ENCODE measurements at regions not wholly inside any gene's neighbourhood (a gene's known extent, or its start where the extent isn't known, plus 50 kb on each side); places are given as distances from the start of the nearest gene placed in this dataset.

GRCh38 chr2:16257322-16258028 lies 317.1 kb downstream of the MYCN start:
- no peak for TF ChIP-seq CTCF (IDR thresholded peaks at IDR 0.05; ENCODE audit: low read depth, low read length, missing control alignments)
- no peak overlapping the region for H3K4me3 ChIP-seq (ENCODE audit: low read depth, low read length)
- DNase-seq (ENCODE audit: low read depth): no peak

DNA sequence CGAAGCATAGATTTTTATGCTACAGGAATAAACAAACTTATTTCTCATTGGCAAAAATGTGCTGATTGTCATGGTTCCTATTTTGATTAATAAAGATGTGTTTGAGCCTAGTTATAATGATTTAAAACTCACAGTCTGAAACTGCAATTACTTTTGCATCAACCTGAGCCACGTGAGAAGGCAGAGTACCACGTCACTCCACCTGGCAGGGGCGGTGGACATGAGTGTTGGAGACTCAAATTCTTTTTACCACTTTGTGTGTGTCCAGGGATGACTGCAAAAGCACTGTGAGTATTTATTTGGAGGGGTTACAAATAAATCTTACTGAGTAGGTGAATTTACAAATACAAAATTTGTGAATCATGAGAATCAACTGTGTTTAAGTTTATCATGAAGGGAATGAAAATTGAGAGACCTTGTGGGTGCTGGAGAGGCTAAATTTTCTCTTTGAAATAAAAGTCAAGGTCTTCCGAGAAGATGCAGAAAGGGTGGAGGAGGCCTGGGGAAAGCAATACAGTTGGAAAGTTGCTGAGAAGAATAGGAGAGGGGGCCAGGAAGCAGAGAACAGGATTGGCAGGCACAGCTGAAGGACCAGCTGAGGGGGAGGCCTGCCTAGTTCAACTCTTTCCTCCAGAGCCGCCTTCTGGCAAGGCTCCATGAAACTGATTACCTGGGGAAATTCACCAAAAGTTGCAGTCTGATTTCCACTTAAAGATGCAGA lies 316.4 kb downstream of the MYCN start:
- no peak overlapping the region for H3K4me3 ChIP-seq (ENCODE audit: low read depth, low read length)
- TF ChIP-seq CTCF (IDR thresholded peaks at IDR 0.05; ENCODE audit: low read depth, low read length, missing control alignments): no peak
- no peak for DNase-seq (ENCODE audit: low read depth)

GRCh38 chr2:16255120-16255519 lies 314.8 kb downstream of the MYCN start:
- no peak for TF ChIP-seq CTCF (IDR thresholded peaks at IDR 0.05; ENCODE audit: low read depth, low read length, missing control alignments)
- no peak for DNase-seq (ENCODE audit: low read depth)
- no peak overlapping the region for H3K4me3 ChIP-seq (ENCODE audit: low read depth, low read length)

DNA sequence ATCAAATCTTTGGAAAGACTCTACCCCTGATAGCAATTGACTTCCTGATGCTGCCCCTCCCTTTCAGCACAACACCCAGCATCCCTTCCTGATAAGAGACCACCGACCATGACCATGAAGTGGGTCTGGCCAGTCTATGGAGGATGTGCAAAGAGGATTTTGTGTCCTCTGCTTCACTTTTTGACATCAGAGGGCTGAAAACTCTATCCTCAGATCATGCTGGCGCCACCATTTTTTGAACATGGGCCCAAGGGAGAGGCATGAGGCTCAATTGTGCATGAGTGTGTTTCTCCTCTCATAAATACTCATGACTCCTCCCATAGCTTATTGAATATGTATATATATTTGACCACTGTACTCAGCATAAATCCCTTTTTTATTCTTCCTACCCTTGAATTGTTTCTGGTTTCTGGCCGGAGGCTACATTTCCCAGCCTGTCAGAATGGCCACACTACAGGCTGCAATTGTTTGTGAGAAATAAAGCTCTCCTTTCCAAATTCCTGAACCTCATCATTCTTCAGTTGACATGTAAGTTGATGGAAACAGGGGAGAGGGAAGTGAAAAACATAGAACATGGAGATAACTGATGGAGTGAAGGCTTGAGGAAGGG lies 314.1 kb downstream of the MYCN start:
- no peak for TF ChIP-seq CTCF (IDR thresholded peaks at IDR 0.05; ENCODE audit: low read depth, low read length, missing control alignments)
- DNase-seq (ENCODE audit: low read depth): no peak
- no peak overlapping the region for H3K4me3 ChIP-seq (ENCODE audit: low read depth, low read length)

GRCh38 chr2:16253291-16253690 lies 312.9 kb downstream of the MYCN start:
- TF ChIP-seq CTCF (IDR thresholded peaks at IDR 0.05; ENCODE audit: low read depth, low read length, missing control alignments): no peak
- DNase-seq (ENCODE audit: low read depth): no peak
- H3K4me3 ChIP-seq (ENCODE audit: low read depth, low read length): no peak overlapping the region

- DNase-seq (ENCODE audit: low read depth): no peak
- no peak overlapping the region for H3K4me3 ChIP-seq (ENCODE audit: low read depth, low read length)
- no peak for TF ChIP-seq CTCF (IDR thresholded peaks at IDR 0.05; ENCODE audit: low read depth, low read length, missing control alignments)
Measured at GRCh38 chr2:16252891-16253290, 312.5 kb downstream of the MYCN start.

All from GM12864 (cell line).